ENCODE measurements at regions not wholly inside any gene's neighbourhood (a gene's known extent, or its start where the extent isn't known, plus 50 kb on each side); places are given as distances from the start of the nearest gene placed in this dataset.

DNA sequence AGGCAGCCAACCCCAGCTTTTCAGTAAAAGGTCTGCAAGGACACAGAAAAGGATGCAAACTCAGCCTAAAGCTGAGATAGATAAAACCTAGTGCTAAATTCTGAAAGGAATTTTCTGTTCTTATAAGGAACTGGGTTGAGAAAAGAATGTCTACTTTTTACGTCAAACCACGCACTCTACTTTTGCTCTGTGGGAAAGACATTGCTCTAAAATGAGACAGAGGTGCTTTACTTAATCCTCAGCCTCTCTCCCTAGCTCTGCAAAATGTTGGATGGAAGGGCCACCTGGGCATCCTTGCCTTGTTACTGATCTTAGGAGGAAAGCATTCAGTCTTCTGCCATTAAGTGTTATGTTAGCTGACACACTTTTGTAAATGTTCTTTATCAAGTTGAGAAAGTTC lies 72.1 kb upstream of the LINC00305 start:
- no peak overlapping the region for H3K4me3 ChIP-seq (ENCODE audit: low read depth, low read length)
- H3K36me3 ChIP-seq (replicated peaks), result no peaks in the 10 kb centered on the region
- no peak for DNase-seq
- TF ChIP-seq, protein P1, sequence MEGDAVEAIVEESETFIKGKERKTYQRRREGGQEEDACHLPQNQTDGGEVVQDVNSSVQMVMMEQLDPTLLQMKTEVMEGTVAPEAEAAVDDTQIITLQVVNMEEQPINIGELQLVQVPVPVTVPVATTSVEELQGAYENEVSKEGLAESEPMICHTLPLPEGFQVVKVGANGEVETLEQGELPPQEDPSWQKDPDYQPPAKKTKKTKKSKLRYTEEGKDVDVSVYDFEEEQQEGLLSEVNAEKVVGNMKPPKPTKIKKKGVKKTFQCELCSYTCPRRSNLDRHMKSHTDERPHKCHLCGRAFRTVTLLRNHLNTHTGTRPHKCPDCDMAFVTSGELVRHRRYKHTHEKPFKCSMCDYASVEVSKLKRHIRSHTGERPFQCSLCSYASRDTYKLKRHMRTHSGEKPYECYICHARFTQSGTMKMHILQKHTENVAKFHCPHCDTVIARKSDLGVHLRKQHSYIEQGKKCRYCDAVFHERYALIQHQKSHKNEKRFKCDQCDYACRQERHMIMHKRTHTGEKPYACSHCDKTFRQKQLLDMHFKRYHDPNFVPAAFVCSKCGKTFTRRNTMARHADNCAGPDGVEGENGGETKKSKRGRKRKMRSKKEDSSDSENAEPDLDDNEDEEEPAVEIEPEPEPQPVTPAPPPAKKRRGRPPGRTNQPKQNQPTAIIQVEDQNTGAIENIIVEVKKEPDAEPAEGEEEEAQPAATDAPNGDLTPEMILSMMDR (IDR thresholded peaks at IDR 0.05; ENCODE audit: low read depth, low read length, missing control alignments), result no peak
- in situ Hi-C loops (cut with HindIII; ENCODE audit: low pct_ligation_motif_present, low sequenced_read_pairs), result no loop called here
- no peaks in the 10 kb centered on the region for H3K27me3 ChIP-seq (replicated peaks)
- H3K27ac ChIP-seq, result no peak overlapping the region

- no peak overlapping the region for H3K27ac ChIP-seq
- DNase-seq, result no peak
- no peaks in the 10 kb centered on the region for H3K27me3 ChIP-seq (replicated peaks)
- TF ChIP-seq, protein P1 (IDR thresholded peaks at IDR 0.05; ENCODE audit: low read depth, low read length, missing control alignments), result no peak
- no peak overlapping the region for H3K4me3 ChIP-seq (ENCODE audit: low read depth, low read length)
- H3K36me3 ChIP-seq (replicated peaks), result no peaks in the 10 kb centered on the region
- in situ Hi-C loops (cut with HindIII; ENCODE audit: low pct_ligation_motif_present, low sequenced_read_pairs), result no loop called here
Measured at GRCh38 chr18:64219517-64219916, 70.6 kb upstream of the LINC00305 start.

DNA sequence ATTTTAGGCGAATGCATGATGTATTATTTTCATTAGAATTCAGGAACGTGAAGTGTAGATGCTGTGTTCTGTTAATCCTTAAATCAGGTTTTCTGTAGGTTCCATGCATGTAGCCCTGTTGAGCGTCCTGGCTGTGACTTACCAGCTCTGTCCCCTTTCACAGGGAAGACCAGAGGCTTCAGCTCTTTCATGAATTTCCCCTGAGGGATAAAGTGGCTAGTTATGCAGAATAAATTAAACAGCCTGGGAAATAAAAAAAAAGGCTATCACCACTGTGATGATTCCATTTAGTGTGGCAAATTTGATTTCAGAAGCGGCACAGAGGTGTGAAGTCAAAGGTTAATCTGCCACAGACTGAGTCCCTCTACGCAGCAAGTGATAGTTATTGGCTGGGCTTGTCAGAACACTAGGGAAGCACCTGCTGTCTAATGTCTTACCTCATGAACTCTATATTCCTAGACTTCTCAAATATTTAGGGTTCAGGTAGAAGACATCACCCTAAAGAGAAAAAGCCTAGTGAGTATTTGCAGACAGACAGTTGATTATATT lies 61.6 kb upstream of the LINC00305 start:
- TF ChIP-seq, protein P1 (IDR thresholded peaks at IDR 0.05; ENCODE audit: low read depth, low read length, missing control alignments), result no peak
- Histone ChIP-seq H3K36me3 (replicated peaks) (no peaks in the 10 kb centered on the region), H3K27me3 (replicated peaks) (no peaks in the 10 kb centered on the region), H3K4me3 (ENCODE audit: low read depth, low read length) (no peak overlapping the region), H3K27ac (no peak overlapping the region)
- in situ Hi-C loops (cut with HindIII; ENCODE audit: low pct_ligation_motif_present, low sequenced_read_pairs), result no loop called here
- DNase-seq, result no peak

DNA sequence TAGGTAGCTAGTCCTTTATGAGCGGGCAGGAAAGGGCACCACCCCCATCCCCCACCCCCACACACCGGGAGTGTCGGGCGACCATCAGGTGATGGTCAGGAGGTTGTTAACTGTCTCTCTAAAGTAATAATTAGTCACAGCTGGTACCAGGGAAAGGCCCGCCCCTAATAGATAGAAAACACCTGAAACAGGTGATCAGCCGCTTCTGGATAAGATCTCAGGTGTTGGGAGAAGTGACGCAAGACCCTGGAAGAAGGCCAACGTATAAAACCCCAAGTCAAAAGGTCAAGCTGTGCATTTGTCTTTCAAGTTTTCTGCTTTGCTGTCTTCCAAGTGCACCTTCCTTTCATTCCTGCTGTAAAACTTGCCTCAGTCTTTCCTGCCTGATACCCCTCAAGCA lies 59.6 kb upstream of the LINC00305 start:
- in situ Hi-C loops (cut with HindIII; ENCODE audit: low pct_ligation_motif_present, low sequenced_read_pairs), result no loop called here
- Histone ChIP-seq H3K27me3 (replicated peaks) (no peaks in the 10 kb centered on the region), H3K4me3 (ENCODE audit: low read depth, low read length) (no peak overlapping the region), H3K36me3 (replicated peaks) (no peaks in the 10 kb centered on the region), H3K27ac (no peak overlapping the region)
- DNase-seq, result no peak
- TF ChIP-seq, protein P1 (IDR thresholded peaks at IDR 0.05; ENCODE audit: low read depth, low read length, missing control alignments), result no peak

DNA sequence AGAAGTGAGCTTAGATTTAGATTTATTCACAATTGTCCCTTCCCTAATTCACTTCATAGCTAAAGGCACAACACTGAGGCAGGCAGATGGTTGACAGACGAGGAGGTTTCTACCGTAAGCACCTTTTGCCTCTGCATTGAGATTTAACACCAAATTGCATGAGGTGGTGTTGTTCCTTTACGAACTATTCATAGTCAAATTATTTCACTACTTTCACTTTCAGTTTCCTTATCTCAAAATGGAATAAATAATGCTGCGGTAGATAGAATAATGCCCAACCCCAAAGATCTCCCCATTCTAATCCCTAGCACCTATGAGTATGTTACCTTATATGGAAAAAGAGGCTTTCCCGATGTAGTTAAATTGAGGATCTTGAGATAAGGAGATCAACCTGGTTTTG lies 58.9 kb upstream of the LINC00305 start:
- no peak overlapping the region for H3K27ac ChIP-seq
- H3K36me3 ChIP-seq (replicated peaks), result no peaks in the 10 kb centered on the region
- H3K4me3 ChIP-seq (ENCODE audit: low read depth, low read length), result no peak overlapping the region
- DNase-seq, result no peak
- in situ Hi-C loops (cut with HindIII; ENCODE audit: low pct_ligation_motif_present, low sequenced_read_pairs), result no loop called here
- TF ChIP-seq, protein P1 (IDR thresholded peaks at IDR 0.05; ENCODE audit: low read depth, low read length, missing control alignments), result no peak
- no peaks in the 10 kb centered on the region for H3K27me3 ChIP-seq (replicated peaks)

- TF ChIP-seq, protein P1 (IDR thresholded peaks at IDR 0.05; ENCODE audit: low read depth, low read length, missing control alignments), result no peak
- Histone ChIP-seq H3K27me3 (replicated peaks) (no peaks in the 10 kb centered on the region), H3K36me3 (replicated peaks) (no peaks in the 10 kb centered on the region), H3K27ac (no peak overlapping the region), H3K4me3 (ENCODE audit: low read depth, low read length) (no peak overlapping the region)
- in situ Hi-C loops (cut with HindIII; ENCODE audit: low pct_ligation_motif_present, low sequenced_read_pairs), result no loop called here
- no peak for DNase-seq
Measured at GRCh38 chr18:64203295-64203694, 54.4 kb upstream of the LINC00305 start.

Measured in brain microvascular endothelial cell (primary cell).